ENCODE measurements at regions not wholly inside any gene's neighbourhood (a gene's known extent, or its start where the extent isn't known, plus 50 kb on each side); places are given as distances from the start of the nearest gene placed in this dataset.
"Not testable (repeated sequence)": the region's sequence is repeated elsewhere in the genome, so short reads cannot be mapped to it uniquely, and the experiment has no call there.

DNA sequence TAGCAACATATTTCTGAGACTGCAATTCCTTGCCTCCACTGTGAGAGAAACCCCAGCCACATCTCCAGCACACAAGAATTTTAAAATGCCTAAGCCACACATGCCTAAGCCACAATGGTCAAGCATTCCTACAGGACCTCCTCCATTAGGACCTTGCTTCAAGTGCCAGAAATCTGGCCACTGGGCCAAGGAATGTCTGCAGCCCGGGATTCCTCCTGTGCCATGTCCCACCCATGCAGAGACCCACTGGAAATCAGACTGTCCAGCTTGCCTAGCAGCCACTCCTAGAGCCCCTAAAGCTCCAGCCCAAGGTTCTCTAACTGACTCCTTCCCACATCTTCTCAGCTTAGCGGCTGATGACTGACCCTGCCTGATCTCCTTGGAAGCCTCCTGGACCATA, 117.5 kb downstream of the AHR start:
- DNase-seq (ENCODE audit: low spot score), result no peak
- H3K4me1 ChIP-seq (ENCODE audit: insufficient read depth, low read length, poor library complexity, severe bottlenecking), result no peaks in the 10 kb centered on the region
- no TSS peak for BruUV-seq (replicated peaks)
- H3K36me3 ChIP-seq (ENCODE audit: insufficient read depth, low read length), result no peaks in the 10 kb centered on the region
- no peak overlapping the region for H3K4me2 ChIP-seq (ENCODE audit: low read length)
- H3K9me2 ChIP-seq (ENCODE audit: insufficient read depth, low read length), result no peaks in the 10 kb centered on the region
- no peaks in the 10 kb centered on the region for H3K79me2 ChIP-seq (ENCODE audit: insufficient read depth, low read depth, low read length)
- H4K20me1 ChIP-seq (ENCODE audit: insufficient read depth, low read length), result no peaks in the 10 kb centered on the region
- TF ChIP-seq, protein P1, sequence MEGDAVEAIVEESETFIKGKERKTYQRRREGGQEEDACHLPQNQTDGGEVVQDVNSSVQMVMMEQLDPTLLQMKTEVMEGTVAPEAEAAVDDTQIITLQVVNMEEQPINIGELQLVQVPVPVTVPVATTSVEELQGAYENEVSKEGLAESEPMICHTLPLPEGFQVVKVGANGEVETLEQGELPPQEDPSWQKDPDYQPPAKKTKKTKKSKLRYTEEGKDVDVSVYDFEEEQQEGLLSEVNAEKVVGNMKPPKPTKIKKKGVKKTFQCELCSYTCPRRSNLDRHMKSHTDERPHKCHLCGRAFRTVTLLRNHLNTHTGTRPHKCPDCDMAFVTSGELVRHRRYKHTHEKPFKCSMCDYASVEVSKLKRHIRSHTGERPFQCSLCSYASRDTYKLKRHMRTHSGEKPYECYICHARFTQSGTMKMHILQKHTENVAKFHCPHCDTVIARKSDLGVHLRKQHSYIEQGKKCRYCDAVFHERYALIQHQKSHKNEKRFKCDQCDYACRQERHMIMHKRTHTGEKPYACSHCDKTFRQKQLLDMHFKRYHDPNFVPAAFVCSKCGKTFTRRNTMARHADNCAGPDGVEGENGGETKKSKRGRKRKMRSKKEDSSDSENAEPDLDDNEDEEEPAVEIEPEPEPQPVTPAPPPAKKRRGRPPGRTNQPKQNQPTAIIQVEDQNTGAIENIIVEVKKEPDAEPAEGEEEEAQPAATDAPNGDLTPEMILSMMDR (conservative IDR thresholded peaks at IDR 0.05; ENCODE audit: low read length), result no peak
- TF ChIP-seq EZH2phosphoT487 (IDR thresholded peaks at IDR 0.05; ENCODE audit: borderline replicate concordance, low read depth, low read length), result no peak
- intact Hi-C loops (cut with micrococcal nuclease; ENCODE audit: unreplicated experiment), result no loop called here
- CTCF ChIA-PET (ENCODE audit: unreplicated experiment), result no interaction called here
- H3K9me3 ChIP-seq (ENCODE audit: low read length), result no peaks in the 10 kb centered on the region
- no peak overlapping the region for H3K27ac ChIP-seq (ENCODE audit: low read depth, low read length, poor library complexity, severe bottlenecking)
- POLR2A ChIA-PET, result no interaction called here
- H2AFZ ChIP-seq (ENCODE audit: low read length), result no peak overlapping the region
- H3K4me3 ChIP-seq (ENCODE audit: low read depth, low read length, poor library complexity, severe bottlenecking), result no peak overlapping the region

GRCh38 chr7:17420308-17421015, 122.0 kb downstream of the AHR start:
- H3K4me3 ChIP-seq (ENCODE audit: low read depth, low read length, poor library complexity, severe bottlenecking); H3K27ac ChIP-seq (ENCODE audit: low read depth, low read length, poor library complexity, severe bottlenecking); CTCF ChIA-PET (ENCODE audit: unreplicated experiment); H4K20me1 ChIP-seq (ENCODE audit: insufficient read depth, low read length); BruUV-seq (replicated peaks); H3K9me2 ChIP-seq (ENCODE audit: insufficient read depth, low read length); H2AFZ ChIP-seq (ENCODE audit: low read length); intact Hi-C loops (cut with micrococcal nuclease; ENCODE audit: unreplicated experiment); H3K4me1 ChIP-seq (ENCODE audit: insufficient read depth, low read length, poor library complexity, severe bottlenecking); H3K79me2 ChIP-seq (ENCODE audit: insufficient read depth, low read depth, low read length); H3K4me2 ChIP-seq (ENCODE audit: low read length); H3K9me3 ChIP-seq (ENCODE audit: low read length); DNase-seq (ENCODE audit: low spot score); H3K36me3 ChIP-seq (ENCODE audit: insufficient read depth, low read length): not testable (repeated sequence)
- POLR2A ChIA-PET, result interaction anchor here (0.6 kb wide), 1 partner anchor 383 kb away, joined by 4 read pairs; no protein-coding TSS in a partner anchor

DNA sequence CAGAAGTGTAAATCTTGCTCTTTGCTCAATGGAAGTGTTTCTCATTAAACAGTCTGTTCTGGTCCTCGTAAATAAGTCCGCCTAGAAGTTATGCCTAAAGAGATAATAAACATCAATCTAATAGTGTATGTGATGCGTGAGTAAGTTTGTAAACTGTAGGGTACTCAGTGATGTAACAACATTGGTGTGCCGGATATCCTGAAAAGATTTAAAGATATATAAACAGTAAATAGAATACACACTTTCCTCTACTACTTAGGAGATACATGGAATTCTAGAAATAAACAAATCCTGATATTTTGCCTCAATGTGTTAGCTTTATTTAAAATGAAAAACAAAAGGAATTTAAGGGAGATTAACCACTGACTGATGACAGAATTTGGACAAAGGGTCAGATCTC, 123.5 kb downstream of the AHR start:
- CTCF ChIA-PET (ENCODE audit: unreplicated experiment), result no interaction called here
- no peak for TF ChIP-seq EZH2phosphoT487 (IDR thresholded peaks at IDR 0.05; ENCODE audit: borderline replicate concordance, low read depth, low read length)
- TF ChIP-seq, protein P1 (conservative IDR thresholded peaks at IDR 0.05; ENCODE audit: low read length), result no peak
- POLR2A ChIA-PET, result no interaction called here
- no peaks in the 10 kb centered on the region for H4K20me1 ChIP-seq (ENCODE audit: insufficient read depth, low read length)
- no peak overlapping the region for H3K4me2 ChIP-seq (ENCODE audit: low read length)
- BruUV-seq (replicated peaks), result no TSS peak
- no peak overlapping the region for H2AFZ ChIP-seq (ENCODE audit: low read length)
- no peaks in the 10 kb centered on the region for H3K79me2 ChIP-seq (ENCODE audit: insufficient read depth, low read depth, low read length)
- H3K9me2 ChIP-seq (ENCODE audit: insufficient read depth, low read length), result no peaks in the 10 kb centered on the region
- H3K27ac ChIP-seq (ENCODE audit: low read depth, low read length, poor library complexity, severe bottlenecking), result no peak overlapping the region
- intact Hi-C loops (cut with micrococcal nuclease; ENCODE audit: unreplicated experiment), result no loop called here
- DNase-seq (ENCODE audit: low spot score), result no peak
- H3K9me3 ChIP-seq (ENCODE audit: low read length), result peaks cover 2% of the 10 kb centered on the region; the same call in 1 of the 2 replicates
- H3K36me3 ChIP-seq (ENCODE audit: insufficient read depth, low read length), result no peaks in the 10 kb centered on the region
- H3K4me3 ChIP-seq (ENCODE audit: low read depth, low read length, poor library complexity, severe bottlenecking), result no peak overlapping the region
- H3K4me1 ChIP-seq (ENCODE audit: insufficient read depth, low read length, poor library complexity, severe bottlenecking), result no peaks in the 10 kb centered on the region

Measured in OCI-LY7 (cell line).